Type B pancreatic cell (in vitro differentiated cells): ENCODE measurements at regions not wholly inside any gene's neighbourhood (a gene's known extent, or its start where the extent isn't known, plus 50 kb on each side); places are given as distances from the start of the nearest gene placed in this dataset.

Source experiments
- DNase-seq: peaks from one replicate; pipeline ENCODE4 v3.0.0; 2021; ENCODE audit warnings: mixed read lengths; ENCODE audit not compliant: unreplicated experiment; ENCODE audit errors: extremely low spot score
- H3K27ac Mint-ChIP-seq: 2 replicates; pipeline ENCODE4 v1.8.0; 2021; ENCODE audit warnings: mild to moderate bottlenecking, mixed read lengths
- H3K27me3 Mint-ChIP-seq: 2 replicates; pipeline ENCODE4 v1.8.0; 2021; ENCODE audit warnings: mixed read lengths
- H3K36me3 Mint-ChIP-seq: 2 replicates; pipeline ENCODE4 v1.8.0; 2021; ENCODE audit warnings: mixed read lengths
- H3K4me1 Mint-ChIP-seq: one replicate; pipeline ENCODE4 v1.8.0; 2021; ENCODE audit warnings: mixed read lengths; ENCODE audit not compliant: unreplicated experiment
- H3K4me3 Mint-ChIP-seq: 2 replicates; pipeline ENCODE4 v1.8.0; 2021; ENCODE audit warnings: mild to moderate bottlenecking, mixed read lengths
- H3K9me3 Mint-ChIP-seq: 2 replicates; pipeline ENCODE4 v1.8.0; 2021; ENCODE audit warnings: mixed read lengths
- TF ChIP-seq, protein P1 (sequence below): fragments of 200-600 bp; sonication (generic); conservative IDR thresholded peaks from 2 replicates; pipeline ENCODE4 v1.5.0; 2021; ENCODE audit warnings: antibody characterized with exemption, mild to moderate bottlenecking

DNA sequence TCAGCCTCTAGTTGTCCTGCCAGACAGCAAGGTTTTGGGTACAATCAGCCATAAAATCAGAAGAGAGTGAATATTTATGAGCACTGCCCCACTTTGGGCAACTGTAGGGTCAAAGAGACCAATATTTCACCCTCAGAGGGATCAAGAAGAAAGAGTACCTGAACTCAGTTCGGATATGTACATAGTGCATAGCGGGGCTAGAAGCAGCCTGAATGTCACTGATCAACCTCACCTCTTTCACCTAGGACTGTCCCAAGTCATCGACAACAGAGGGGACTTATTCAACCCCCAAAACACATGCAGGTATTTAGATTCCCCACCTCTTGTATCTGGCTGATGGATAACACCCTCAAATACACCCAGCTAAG lies 446.9 kb downstream of the COG6 start:
- H3K9me3 Mint-ChIP-seq = peaks cover 7% of the 10 kb centered on the region
- TF ChIP-seq, protein P1, sequence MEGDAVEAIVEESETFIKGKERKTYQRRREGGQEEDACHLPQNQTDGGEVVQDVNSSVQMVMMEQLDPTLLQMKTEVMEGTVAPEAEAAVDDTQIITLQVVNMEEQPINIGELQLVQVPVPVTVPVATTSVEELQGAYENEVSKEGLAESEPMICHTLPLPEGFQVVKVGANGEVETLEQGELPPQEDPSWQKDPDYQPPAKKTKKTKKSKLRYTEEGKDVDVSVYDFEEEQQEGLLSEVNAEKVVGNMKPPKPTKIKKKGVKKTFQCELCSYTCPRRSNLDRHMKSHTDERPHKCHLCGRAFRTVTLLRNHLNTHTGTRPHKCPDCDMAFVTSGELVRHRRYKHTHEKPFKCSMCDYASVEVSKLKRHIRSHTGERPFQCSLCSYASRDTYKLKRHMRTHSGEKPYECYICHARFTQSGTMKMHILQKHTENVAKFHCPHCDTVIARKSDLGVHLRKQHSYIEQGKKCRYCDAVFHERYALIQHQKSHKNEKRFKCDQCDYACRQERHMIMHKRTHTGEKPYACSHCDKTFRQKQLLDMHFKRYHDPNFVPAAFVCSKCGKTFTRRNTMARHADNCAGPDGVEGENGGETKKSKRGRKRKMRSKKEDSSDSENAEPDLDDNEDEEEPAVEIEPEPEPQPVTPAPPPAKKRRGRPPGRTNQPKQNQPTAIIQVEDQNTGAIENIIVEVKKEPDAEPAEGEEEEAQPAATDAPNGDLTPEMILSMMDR = no peak
- peaks cover 3% of the 10 kb centered on the region for H3K27me3 Mint-ChIP-seq
- H3K4me1 Mint-ChIP-seq = no peaks in the 10 kb centered on the region
- no peak for DNase-seq
- H3K36me3 Mint-ChIP-seq = no peaks in the 10 kb centered on the region
- H3K27ac Mint-ChIP-seq = no peak overlapping the region
- H3K4me3 Mint-ChIP-seq = no peak overlapping the region

DNA sequence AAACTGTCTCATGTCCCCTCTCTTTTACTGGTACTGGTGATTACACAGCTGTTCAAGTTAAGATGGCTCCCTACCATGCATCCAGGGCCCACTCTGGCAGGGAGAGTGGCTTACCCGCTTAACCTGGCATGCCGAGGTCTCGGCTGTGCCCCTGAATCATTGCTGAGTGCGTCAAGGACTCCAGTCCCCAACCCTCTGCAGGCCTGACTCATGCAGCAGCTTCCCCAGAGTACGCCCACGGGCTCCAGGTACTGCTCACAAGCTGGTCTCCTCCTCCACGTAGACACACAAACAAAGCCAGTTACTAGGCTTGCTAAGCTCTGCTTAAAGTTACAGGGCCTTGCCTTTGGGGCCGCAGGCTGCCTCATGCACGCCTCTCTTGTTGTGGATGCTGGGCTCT lies 447.4 kb downstream of the COG6 start:
- Mint-ChIP-seq H3K27me3 (no peaks in the 10 kb centered on the region), H3K4me1 (no peaks in the 10 kb centered on the region), H3K27ac (no peak overlapping the region), H3K4me3 (no peak overlapping the region), H3K9me3 (peaks cover 7% of the 10 kb centered on the region), H3K36me3 (no peaks in the 10 kb centered on the region)
- TF ChIP-seq, protein P1 = no peak
- DNase-seq = no peak

DNA sequence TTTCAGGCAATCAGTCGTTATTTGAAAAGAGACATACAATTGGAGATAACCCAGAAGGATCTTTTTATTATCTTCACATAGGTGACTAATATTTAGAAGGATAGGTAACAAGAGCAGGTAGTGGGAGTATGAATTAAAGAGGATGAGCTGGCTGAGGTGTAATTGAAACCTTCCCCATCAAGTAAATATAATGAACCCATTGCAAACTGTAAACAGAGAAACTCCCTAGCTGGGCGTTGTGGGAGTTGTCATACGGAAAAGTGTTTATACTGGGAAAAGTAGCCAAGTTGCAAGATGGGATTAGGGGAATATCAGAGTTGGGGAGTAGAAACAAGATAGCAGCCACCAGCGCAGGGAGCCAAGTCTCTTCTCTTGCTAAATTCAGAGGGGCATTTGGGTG lies 448.4 kb downstream of the COG6 start:
- Mint-ChIP-seq H3K4me1 (no peaks in the 10 kb centered on the region), H3K4me3 (no peak overlapping the region)
- DNase-seq = no peak

DNA sequence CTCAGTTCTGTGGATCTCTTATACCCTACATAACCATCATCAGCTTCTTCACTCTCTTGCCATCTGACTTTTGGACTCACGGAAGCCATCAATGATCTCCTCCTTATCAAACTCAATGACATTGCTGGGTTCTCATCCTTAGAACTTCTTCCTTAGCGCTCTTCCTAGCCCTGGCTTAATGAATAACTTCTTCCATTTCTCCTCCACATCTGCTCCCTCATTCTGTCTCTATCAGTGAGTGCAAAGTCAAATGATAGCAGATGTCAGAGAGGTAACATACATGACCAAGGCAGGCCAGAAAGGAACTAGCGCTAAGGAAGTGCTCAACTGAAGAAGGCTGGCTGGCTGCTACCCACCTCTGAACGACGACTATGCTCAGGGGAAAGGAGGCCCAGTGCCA lies 449.8 kb downstream of the COG6 start:
- Mint-ChIP-seq H3K4me3 (no peak overlapping the region), H3K9me3 (no peaks in the 10 kb centered on the region), H3K4me1 (no peaks in the 10 kb centered on the region), H3K27ac (no peak overlapping the region), H3K36me3 (no peaks in the 10 kb centered on the region), H3K27me3 (no peaks in the 10 kb centered on the region)
- DNase-seq = no peak
- TF ChIP-seq, protein P1 = no peak

More for the DNA sequence above, 448.4 kb downstream of the COG6 start:
- Mint-ChIP-seq H3K27me3 (no peaks in the 10 kb centered on the region), H3K27ac (no peak overlapping the region), H3K9me3 (peaks cover 2% of the 10 kb centered on the region), H3K36me3 (no peaks in the 10 kb centered on the region)
- TF ChIP-seq, protein P1 = no peak

DNA sequence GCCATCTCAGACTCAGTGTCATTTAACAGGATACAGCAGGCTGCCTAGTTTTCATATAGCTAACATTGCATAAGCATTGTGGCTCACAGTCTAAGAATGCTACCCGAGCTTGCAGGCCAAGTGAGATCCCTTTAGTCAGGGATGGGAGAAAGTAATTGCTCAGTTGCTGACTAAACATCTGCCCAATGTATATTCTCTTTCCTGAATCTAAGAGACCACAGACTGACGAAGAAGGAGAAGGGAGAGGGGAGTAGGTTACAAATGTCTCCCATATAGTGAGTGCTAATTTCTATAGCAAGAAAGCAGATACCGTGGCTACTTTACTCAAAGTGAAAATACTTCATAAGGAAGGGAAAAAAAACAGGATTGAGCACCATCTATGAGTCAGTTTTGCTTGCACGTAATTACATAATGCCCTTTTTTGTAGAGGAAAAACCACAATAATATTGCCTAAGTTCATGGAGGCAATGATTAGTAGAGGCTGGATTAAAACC lies 453.9 kb downstream of the COG6 start:
- Mint-ChIP-seq H3K36me3 (no peaks in the 10 kb centered on the region), H3K27ac (no peak overlapping the region), H3K27me3 (no peaks in the 10 kb centered on the region), H3K9me3 (no peaks in the 10 kb centered on the region), H3K4me1 (no peaks in the 10 kb centered on the region), H3K4me3 (no peak overlapping the region)
- TF ChIP-seq, protein P1 = no peak
- DNase-seq = no peak
